Iris pigment epithelial cell (primary cell): ENCODE measurements at regions not wholly inside any gene's neighbourhood (a gene's known extent, or its start where the extent isn't known, plus 50 kb on each side); places are given as distances from the start of the nearest gene placed in this dataset.
A peak's percentile ranks its signal among the peaks of the same experiment; 100 is the strongest.

Experiments used
- DNase-seq: peaks from one replicate; pipeline ENCODE4 v3.0.0-alpha.2; 2011; ENCODE audit warnings: low read depth

GRCh38 chr16:86317813-86318650 is 192.3 kb upstream of the FOXF1 start:
- DNase-seq = no peak

- peak; percentile 57 for DNase-seq
These were observed 190.6 kb upstream of the FOXF1 start for GRCh38 chr16:86319585-86320236.

DNA sequence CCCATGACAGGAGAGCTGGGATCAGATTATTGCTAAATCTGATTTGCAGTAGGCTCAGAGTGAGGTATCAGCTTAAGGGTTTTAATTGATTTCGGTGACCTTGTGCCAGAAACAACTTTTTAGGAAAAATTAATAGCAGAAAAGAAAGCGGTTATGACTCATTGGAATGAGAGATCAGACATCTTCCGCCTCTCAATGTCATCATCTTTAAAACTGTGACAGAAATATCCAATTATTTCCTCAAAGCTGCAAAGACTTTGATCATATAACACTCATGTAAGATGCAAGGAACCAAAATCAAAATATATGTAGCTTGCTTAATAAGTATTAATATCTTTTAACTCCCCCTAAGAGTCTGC is 190.1 kb upstream of the FOXF1 start:
- peak; percentile 33 for DNase-seq

DNA sequence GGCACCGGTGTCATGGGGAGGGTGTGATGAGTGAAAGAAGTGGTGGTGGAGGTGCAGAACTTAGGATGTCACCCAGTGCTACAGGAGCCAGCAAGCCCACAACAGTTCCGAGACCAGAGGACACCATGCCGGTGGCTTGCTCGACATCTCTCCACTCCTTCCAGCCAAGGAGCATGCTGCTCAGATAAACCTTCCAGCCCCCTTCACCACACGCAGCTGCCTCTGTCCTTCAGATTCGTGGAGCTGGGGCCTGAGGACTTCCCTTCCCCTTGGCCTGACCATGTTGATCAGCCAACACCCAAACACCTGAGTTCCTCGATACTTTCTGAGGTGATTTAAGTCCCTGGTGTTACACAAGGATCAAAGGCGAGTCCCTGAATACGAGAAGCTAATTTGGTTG is 188.8 kb upstream of the FOXF1 start:
- no peak for DNase-seq

DNA sequence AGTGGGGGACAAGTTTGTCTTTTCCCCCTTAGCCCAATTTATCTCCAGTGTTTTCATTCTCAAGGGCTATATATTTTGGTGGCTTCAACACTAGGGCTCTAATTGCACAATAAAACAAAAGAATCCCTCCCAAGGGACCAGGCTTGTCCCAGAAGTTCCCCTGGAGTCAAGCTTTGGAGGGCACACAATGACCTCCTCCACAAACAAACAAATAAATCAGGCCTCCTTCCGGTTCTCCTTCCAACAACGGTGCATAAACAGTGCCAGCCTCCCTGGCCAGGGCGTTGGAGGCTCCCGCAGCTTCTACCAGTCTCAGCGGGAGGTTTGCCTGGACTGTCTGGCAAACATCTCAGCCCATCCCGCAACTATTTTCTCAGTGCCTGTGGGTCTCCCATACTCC is 188.0 kb upstream of the FOXF1 start:
- no peak for DNase-seq

GRCh38 chr16:86322806-86323205 is 187.5 kb upstream of the FOXF1 start:
- DNase-seq = no peak

- DNase-seq = no peak
These were observed 186.0 kb upstream of the FOXF1 start for GRCh38 chr16:86324320-86324719.

GRCh38 chr16:86325360-86325759 is 185.0 kb upstream of the FOXF1 start:
- DNase-seq = no peak

DNA sequence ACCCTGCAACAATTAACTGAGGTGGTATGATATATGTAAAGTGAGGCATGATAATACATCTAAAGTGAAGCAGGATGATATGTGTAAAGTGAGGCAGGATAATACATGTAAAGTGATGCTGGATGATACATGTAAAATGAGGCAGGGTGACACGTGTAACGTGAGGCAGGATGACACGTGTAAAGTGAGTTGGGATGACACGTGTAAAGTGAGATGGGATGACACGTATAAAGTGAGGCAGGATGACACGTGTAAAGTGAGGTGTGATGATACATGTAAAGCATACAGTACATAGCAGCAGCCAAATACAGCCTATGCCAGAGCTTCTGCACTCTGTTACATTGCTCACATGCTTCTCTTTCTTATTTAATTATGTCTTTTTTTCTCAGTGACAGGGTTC is 184.4 kb upstream of the FOXF1 start:
- DNase-seq = no peak

DNA sequence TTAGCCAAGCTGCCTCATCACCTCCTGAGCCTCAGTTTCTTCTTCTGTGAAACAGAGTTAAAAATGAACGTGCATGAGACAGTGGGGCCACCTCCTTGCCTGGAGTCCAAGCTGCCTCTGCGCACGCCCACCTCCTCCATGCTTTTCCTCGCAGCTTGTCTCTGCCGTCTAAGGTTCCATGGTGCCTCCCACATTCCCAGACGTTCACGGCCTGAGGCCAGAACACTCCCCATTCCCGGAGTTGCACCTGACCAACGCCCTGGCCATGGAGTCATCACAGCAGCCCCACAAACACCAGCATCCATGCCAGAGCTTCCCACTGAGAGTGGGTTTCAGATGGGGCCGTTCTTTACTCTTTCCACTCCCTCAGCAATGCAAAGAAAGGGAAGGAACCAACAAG is 183.0 kb upstream of the FOXF1 start:
- DNase-seq = no peak

DNA sequence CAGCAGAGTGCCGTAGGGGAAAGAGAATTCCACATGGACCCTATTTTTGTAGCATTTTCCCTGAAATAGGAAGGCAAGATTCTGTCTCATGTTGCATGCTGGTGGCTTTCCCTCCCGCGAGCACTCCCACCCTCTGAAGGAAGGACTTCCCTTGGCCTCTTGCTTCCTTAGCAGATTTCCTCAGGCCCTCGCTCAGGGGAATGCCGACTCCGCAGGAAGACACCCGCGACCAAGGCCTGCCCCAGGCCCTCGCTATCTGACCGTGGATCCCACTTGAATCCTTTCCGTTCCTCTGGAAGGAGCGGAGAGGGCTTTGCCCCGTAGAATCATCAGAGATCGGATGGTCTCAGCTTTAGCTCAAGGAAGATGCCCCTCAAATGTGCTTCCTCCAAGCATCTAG is 179.4 kb upstream of the FOXF1 start:
- DNase-seq = no peak

DNA sequence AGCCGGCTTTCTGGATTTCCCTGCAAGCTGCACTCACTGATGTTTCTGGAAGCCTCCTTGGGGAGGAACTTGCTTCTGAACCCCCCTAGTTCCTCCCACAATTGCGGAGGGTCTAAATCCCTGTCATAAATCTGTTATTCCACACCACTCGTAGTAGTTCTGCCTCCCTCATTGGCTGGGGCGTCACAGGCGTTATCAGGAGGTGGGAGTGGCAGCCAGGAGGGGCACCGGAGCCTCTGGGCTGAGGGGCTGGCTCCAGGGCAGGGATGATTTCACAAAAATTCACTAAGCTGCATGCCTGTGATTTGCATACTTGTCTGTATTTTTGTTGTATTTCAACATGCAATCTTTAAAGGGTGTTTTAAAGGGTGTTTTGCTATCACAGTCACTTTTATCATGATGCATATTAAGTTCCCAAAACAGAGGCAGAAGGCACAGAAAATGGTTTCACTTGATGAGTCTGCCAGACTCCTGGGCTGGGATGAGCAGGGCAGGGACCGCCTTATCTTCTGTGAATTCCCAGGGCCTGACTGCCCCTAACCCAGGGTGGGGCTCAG is 176.2 kb upstream of the FOXF1 start:
- no peak for DNase-seq

DNA sequence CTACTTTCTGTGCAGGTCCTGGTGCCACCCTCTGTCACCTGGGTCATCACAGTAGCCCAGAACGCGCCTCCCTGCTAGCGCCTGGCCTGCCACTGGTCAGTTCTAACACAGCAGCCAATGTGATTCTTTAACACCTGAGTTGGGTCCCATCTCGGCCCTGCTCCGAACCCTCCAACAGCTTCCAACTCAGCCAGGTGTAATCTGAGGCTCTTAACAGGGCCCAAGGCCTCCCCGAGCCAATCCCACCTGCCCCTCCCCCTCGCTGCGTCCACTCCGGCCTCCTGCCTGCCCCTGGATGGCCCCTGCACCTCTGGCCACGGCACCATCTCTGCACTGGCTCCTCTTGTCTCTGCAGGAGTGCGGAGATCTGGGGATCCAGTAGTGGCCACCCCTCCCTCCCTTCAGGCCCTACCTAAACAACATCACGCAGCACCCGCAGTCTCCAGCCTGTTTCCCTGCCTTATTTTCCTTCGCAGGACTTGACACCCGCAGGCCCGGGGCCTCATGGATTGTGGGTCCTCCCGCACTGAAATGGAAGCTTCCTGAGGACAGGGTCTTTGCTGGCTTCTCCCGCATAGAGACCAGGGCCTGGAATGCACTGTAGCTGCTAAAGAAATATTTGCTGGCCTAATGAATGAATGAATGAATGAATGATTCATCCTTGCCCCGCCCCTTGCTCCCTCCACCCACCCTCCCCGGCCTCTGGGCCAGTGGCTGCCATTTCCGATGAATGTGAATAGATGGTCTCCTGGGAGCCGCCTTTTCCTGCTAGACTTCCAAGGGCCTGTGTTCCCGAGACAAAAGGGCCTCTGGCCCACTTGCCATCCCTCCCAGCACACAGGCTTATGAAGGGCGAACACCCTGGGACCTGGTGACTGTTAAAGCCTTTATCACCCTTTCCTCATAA is 174.8 kb upstream of the FOXF1 start:
- no peak for DNase-seq

DNA sequence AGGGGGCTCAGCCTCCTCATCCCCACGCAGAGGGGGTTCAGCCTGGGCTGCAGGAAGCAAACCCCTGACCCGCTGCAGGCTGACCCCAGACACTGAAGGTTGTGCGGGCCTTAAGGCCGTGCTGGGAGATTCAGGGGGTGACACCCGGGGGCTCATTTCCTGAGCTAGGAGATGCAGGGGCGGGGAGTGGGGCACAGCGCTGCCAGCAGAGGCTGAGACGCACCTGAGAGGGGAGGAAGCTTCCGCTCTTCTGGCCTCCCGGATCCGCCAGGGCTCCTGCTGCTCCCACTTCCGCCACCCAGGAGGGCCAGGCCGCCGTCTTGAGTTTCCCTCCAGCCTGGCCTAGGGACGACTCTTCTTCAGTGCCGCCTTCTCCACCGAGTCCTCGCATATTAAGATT is 173.2 kb upstream of the FOXF1 start:
- no peak for DNase-seq

- DNase-seq = no peak
These were observed 172.5 kb upstream of the FOXF1 start for GRCh38 chr16:86337581-86338402.

DNA sequence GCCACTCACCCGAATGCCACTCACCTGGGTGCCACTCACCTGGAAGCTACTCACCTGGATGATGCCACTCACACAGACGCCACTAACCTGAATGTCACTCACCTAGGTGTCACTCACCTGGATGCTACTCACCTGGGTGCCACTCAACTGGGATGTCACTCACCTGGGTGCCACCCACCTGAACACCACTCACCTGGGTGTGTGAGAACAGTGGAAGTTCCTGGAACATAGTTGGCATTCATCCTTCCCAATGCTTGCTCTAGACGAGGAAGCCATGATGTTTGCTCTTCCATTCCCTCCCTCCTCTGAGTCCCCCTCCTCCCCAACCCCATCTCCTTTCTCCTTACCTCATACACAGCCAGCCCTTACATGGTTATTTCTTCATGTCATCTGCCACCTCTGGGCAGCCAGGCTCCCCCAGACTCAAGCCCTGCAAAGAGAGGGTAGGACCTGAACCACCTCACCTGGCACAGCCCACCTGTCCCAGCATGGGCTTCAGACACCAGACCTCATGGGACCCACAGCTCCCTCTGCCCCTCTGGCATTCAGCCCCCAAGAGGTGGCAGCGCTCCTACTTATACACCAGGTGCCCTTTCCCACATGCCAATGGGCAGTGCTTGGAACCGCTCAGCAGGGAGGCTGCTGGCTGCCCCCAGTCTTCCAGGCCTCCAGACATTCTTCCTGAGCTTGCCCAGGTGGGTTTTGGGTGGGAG is 171.8 kb upstream of the FOXF1 start:
- DNase-seq = no peak

- DNase-seq = no peak
These were observed 168.0 kb upstream of the FOXF1 start for GRCh38 chr16:86342161-86342834.

GRCh38 chr16:86343027-86343795 is 167.1 kb upstream of the FOXF1 start:
- peak; percentile 76 for DNase-seq

GRCh38 chr16:86343796-86344585 is 166.3 kb upstream of the FOXF1 start:
- DNase-seq = peak; percentile 23
